ENCODE measurements at regions not wholly inside any gene's neighbourhood (a gene's known extent, or its start where the extent isn't known, plus 50 kb on each side); places are given as distances from the start of the nearest gene placed in this dataset.

GRCh38 chr1:87897481-87897880 is 568.8 kb downstream of the LMO4 start:
- no peak for TF ChIP-seq CTCF (IDR thresholded peaks at IDR 0.05; ENCODE audit: borderline replicate concordance, extremely low read depth, insufficient read depth)
- DNase-seq: no peak
- H3K9me3 ChIP-seq (ENCODE audit: control insufficient read depth in 2 of 3, insufficient read depth in 1 of 3, low read length in 3 of 3): no peaks in the 10 kb centered on the region
- no peaks in the 10 kb centered on the region for H3K36me3 ChIP-seq (ENCODE audit: control insufficient read depth in 2 of 3, insufficient read depth in 3 of 3, low read length in 3 of 3)
- intact Hi-C loops (cut with DNase I): no loop called here
- no peaks in the 10 kb centered on the region for H3K27me3 ChIP-seq (ENCODE audit: control insufficient read depth, insufficient read depth, low read length)
- no peak overlapping the region for H3K27ac ChIP-seq (ENCODE audit: low read depth in 2 of 2, low read length in 2 of 2)
- no peak overlapping the region for H3K4me3 ChIP-seq (ENCODE audit: low read length in 3 of 3)
- FAIRE-seq: no peak
- H3K4me1 ChIP-seq (ENCODE audit: control insufficient read depth in 2 of 3, insufficient read depth in 2 of 3, low read depth in 1 of 3, low read length in 3 of 3): peaks cover 0 to 3% (median 0%) of the 10 kb centered on the region in 3 donors
- H3K9ac ChIP-seq (ENCODE audit: low read length in 3 of 3): no peak overlapping the region

- no peaks in the 10 kb centered on the region for H3K36me3 ChIP-seq (ENCODE audit: control insufficient read depth in 2 of 3, insufficient read depth in 3 of 3, low read length in 3 of 3)
- H3K9me3 ChIP-seq (ENCODE audit: control insufficient read depth in 2 of 3, insufficient read depth in 1 of 3, low read length in 3 of 3): no peaks in the 10 kb centered on the region
- no peak for TF ChIP-seq CTCF (IDR thresholded peaks at IDR 0.05; ENCODE audit: borderline replicate concordance, extremely low read depth, insufficient read depth)
- no peak overlapping the region for H3K9ac ChIP-seq (ENCODE audit: low read length in 3 of 3)
- H3K27ac ChIP-seq (ENCODE audit: low read depth in 2 of 2, low read length in 2 of 2): no peak overlapping the region
- H3K4me1 ChIP-seq (ENCODE audit: control insufficient read depth in 2 of 3, insufficient read depth in 2 of 3, low read depth in 1 of 3, low read length in 3 of 3): peaks cover 0 to 3% (median 0%) of the 10 kb centered on the region in 3 donors
- intact Hi-C loops (cut with DNase I): no loop called here
- no peak overlapping the region for H3K4me3 ChIP-seq (ENCODE audit: low read length in 3 of 3)
- DNase-seq: no peak
- no peaks in the 10 kb centered on the region for H3K27me3 ChIP-seq (ENCODE audit: control insufficient read depth, insufficient read depth, low read length)
- FAIRE-seq: no peak
Observed at GRCh38 chr1:87898431-87898830, 569.8 kb downstream of the LMO4 start.

DNA sequence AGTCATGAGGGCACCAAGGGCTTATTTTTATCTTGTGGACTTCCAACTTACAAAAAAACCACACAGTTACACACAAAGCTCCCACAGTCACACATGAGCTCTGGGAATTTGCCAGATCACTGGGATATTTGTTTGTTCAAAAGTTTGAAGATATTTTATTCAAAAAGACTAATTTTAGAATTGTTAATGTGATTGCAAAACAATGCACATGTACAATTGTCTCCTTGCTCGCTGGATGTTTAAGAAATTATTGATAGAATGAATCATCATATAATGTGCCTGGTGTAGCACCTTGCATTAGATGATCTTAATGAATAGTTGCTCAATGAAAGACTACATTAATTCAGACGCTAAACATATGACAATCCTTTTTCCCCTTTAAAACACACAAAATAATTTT is 570.3 kb downstream of the LMO4 start:
- no peak for TF ChIP-seq CTCF (IDR thresholded peaks at IDR 0.05; ENCODE audit: borderline replicate concordance, extremely low read depth, insufficient read depth)
- no peak overlapping the region for H3K27ac ChIP-seq (ENCODE audit: low read depth in 2 of 2, low read length in 2 of 2)
- H3K9me3 ChIP-seq (ENCODE audit: control insufficient read depth in 2 of 3, insufficient read depth in 1 of 3, low read length in 3 of 3): no peaks in the 10 kb centered on the region
- FAIRE-seq: no peak
- H3K27me3 ChIP-seq (ENCODE audit: control insufficient read depth, insufficient read depth, low read length): no peaks in the 10 kb centered on the region
- H3K36me3 ChIP-seq (ENCODE audit: control insufficient read depth in 2 of 3, insufficient read depth in 3 of 3, low read length in 3 of 3): no peaks in the 10 kb centered on the region
- H3K9ac ChIP-seq (ENCODE audit: low read length in 3 of 3): no peak overlapping the region
- no peak for DNase-seq
- peaks cover 0 to 3% (median 0%) of the 10 kb centered on the region in 3 donors for H3K4me1 ChIP-seq (ENCODE audit: control insufficient read depth in 2 of 3, insufficient read depth in 2 of 3, low read depth in 1 of 3, low read length in 3 of 3)
- intact Hi-C loops (cut with DNase I): no loop called here
- no peak overlapping the region for H3K4me3 ChIP-seq (ENCODE audit: low read length in 3 of 3)

- Histone ChIP-seq H3K36me3 (ENCODE audit: control insufficient read depth in 2 of 3, insufficient read depth in 3 of 3, low read length in 3 of 3) (no peaks in the 10 kb centered on the region), H3K27me3 (ENCODE audit: control insufficient read depth, insufficient read depth, low read length) (no peaks in the 10 kb centered on the region), H3K27ac (ENCODE audit: low read depth in 2 of 2, low read length in 2 of 2) (no peak overlapping the region), H3K4me1 (ENCODE audit: control insufficient read depth in 2 of 3, insufficient read depth in 2 of 3, low read depth in 1 of 3, low read length in 3 of 3) (peaks cover 0 to 4% (median 0%) of the 10 kb centered on the region in 3 donors), H3K9ac (ENCODE audit: low read length in 3 of 3) (no peak overlapping the region), H3K9me3 (ENCODE audit: control insufficient read depth in 2 of 3, insufficient read depth in 1 of 3, low read length in 3 of 3) (no peaks in the 10 kb centered on the region), H3K4me3 (ENCODE audit: low read length in 3 of 3) (no peak overlapping the region)
- intact Hi-C loops (cut with DNase I): no loop called here
- TF ChIP-seq CTCF (IDR thresholded peaks at IDR 0.05; ENCODE audit: borderline replicate concordance, extremely low read depth, insufficient read depth): no peak
- DNase-seq (no peak), FAIRE-seq (no peak)
Observed at GRCh38 chr1:87899746-87900145, 571.1 kb downstream of the LMO4 start.
